GM18907 (cell line): ENCODE measurements at regions not wholly inside any gene's neighbourhood (a gene's known extent, or its start where the extent isn't known, plus 50 kb on each side); places are given as distances from the start of the nearest gene placed in this dataset.
A peak's percentile ranks its signal among the peaks of the same experiment; 100 is the strongest.
"Not testable (repeated sequence)": the region's sequence is repeated elsewhere in the genome, so short reads cannot be mapped to it uniquely, and the experiment has no call there.

Source experiments
- ATAC-seq: cut with Tn5 transposase; IDR thresholded peaks from one replicate; pipeline ENCODE4 v1.9.1; 2021; ENCODE audit warnings: mild to moderate bottlenecking, moderate library complexity; ENCODE audit not compliant: unreplicated experiment

DNA sequence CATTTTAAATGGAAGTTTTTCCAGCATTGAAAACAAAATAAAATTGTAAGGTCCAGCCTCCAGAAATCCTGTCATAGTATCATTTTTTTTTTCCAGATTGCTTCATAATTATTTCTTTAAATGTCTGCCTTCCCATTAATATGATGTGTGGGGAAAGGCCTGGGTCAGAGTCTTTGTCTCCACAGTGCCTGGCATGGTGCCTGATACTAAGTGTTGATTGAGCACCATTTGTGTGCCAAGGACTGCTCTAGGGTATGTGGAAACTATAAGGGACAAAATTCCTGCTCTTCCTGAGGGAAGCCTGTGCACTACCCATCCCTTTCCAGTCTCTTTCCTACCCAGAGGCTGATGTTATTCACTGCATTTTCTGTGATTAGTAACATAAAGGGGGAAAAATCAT lies 53.1 kb upstream of the BEND4 start:
- ATAC-seq: no peak

DNA sequence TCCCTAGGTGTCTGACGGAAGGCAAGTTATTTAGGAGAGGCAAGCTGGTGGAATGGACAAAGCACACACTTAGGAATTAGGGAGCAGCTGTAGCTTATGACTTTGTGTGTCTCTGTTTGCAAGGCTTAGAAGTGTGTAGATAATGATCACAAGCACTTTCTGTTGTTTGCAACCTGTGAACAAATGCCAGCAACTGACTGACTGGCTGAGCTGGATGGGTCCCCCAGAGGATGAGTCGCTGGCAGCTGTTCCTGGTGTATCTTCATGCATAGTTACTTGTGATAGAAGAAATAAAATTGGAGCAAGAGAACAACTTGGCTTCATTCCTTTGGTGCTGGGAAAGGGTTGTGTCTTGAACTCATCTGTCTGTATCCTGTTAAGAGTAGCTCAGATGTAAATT lies 64.2 kb upstream of the BEND4 start:
- ATAC-seq: no peak

DNA sequence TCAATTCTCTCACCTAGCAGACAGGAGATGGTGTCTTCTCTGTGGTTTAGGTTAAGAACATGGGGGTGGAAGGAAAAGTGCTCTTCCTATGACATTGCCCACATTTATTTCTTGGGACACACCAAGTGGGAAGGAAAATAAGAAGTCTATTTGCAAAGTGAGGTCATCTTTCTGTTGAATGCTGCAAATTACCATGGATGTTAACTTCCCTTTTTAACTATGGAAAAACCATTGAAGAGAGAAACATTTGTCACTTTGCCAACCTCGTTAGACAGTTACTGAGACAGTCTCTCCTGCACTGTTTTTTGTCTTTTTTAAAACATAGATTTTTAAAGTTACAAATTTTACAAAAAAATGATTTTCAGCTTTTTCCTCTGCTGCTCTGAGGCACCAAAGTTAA lies 72.8 kb upstream of the BEND4 start:
- no peak for ATAC-seq

DNA sequence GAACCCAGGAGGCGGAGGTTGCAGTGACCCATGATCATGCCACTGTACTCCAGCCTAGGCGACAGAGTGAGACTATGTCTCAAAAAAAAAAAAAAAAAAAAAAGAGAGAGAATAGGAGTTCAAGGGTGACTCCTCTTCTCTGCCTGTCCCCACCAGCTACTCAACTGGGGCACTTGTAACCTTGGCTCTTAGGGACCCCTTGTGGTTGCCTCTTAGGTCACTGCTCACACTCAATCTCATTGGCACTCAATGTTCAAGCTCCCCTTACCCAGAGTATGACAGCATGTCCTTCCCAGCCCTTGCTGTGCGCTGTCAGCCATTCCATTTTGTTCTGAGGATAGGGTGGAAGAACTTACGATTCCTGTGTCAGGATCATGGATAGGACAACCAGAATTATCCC lies 82.4 kb upstream of the BEND4 start:
- no peak for ATAC-seq

DNA sequence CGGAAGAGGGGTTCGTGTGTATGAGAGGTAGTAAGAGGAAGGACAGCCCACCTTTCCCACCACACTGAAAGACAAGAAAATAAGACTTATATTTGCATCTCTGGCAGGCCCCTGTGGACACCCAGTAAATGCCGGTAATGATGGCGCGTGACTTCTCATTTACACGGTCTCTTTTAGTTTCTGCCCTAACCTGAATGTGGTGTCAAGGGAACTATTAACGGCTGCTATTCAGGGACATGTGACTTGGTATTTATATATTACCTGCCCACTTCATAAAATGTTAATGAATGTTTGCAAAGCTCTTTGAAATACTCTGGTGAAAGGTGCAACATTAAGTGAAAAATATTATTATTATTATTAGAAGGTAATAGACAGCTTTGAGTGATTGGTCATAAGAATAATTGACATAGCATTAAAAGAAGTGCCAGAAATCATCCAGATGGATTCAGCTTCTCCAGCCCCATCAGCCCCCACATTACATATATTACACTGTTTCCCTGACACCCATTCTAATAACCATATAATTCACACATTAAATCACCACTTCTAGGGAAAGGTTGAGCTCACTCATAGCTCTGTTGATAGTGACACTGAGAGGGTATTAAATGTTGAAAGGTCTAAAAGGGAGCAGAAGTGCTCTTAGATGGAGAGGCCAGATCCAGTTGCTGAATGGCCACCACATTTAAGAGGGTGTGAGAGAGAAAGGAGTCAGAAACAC lies 83.0 kb upstream of the BEND4 start:
- no peak for ATAC-seq

DNA sequence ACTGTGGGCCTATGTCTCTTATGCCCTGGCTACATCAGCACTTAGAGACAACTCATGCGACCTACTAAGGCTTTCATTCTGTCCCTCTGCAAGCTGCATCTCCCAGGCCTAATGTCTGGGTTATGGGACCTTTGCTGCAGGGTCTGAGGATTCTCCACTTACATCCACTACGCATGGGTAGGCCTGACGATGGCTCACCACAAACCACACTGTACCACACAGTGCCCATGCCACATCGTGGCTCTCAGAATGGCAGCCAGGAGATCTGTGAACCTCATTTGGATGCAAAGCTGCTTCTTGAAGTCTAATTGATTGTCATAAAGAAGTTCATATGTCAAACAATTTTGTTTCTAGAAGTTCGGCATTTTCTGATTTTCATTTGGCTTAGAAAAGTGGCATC lies 84.6 kb upstream of the BEND4 start:
- ATAC-seq: no peak

DNA sequence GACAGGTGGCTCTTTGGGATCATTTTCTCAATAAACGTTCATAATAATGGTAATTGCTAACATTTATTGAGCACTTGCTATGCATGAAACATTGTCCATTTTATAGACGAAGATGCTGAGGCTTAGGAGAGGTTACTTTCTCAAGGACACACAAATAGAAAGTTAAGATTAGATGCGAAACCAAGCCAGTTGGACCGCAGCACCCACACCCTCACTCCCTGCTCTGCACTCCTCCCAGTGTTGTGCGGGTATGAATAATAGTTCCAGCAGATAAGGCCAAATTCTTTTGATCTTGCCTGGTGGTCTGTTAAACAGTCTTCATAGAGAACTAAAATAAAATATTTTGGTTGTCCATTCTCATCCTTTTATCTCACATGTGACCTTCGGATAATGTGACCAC lies 85.0 kb upstream of the BEND4 start:
- ATAC-seq: no peak

DNA sequence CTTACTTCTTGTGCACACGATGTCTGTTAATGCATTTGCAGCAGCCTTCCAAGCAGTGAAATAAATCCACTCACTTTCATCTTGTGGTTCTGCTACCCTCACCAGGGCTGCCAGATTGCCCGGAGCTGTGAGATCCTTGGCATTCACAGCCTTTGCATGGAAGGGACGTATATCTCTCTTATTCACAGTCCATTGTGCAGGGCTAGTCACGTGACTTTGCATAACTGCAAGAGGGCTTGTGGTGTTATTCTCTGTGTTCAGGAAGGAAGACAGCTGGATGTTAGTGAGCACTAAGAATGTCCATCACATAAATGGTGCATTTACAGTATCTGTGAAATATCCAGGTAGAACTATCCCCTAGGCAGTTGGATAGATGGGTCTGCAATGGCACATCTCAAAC lies 96.5 kb upstream of the BEND4 start:
- no peak for ATAC-seq

DNA sequence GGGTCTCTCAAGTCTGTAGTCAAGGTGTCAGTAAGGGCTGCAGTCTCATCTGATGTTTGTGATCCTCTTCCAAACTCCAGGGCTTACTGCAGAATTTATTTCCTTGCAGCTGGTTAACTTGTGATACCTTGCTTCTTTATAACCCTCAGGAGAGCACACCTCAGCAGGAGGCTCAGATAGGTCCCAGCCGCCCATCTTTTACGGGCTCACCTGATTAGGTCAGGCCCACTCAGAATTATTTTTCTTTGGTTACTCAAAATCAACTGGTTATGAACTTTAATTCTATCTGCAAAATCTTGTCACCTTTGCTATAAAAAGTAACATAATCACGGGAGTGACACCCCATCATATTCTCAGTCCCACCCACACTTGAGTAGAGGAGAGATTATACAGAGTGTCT lies 99.9 kb upstream of the BEND4 start:
- ATAC-seq: no peak

DNA sequence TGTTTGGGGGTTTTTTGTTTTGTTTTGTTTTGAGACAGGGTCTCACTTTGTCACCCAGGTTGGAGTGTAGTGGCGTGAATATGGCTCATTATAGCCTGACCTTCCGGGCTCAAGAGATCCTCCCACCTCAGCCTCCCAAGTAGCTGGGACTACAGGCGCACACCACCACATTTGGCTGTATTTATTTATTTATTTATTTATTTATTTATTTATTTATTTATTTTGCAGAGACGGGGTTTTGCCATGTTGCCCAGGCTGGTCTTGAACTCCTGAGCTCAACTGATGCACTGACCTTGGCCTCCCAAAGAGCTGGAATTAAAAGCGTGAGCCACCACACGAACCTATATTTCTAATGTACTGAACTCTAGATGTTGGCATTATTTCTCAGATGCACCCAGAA lies 105.2 kb upstream of the BEND4 start:
- ATAC-seq: not testable (repeated sequence)

DNA sequence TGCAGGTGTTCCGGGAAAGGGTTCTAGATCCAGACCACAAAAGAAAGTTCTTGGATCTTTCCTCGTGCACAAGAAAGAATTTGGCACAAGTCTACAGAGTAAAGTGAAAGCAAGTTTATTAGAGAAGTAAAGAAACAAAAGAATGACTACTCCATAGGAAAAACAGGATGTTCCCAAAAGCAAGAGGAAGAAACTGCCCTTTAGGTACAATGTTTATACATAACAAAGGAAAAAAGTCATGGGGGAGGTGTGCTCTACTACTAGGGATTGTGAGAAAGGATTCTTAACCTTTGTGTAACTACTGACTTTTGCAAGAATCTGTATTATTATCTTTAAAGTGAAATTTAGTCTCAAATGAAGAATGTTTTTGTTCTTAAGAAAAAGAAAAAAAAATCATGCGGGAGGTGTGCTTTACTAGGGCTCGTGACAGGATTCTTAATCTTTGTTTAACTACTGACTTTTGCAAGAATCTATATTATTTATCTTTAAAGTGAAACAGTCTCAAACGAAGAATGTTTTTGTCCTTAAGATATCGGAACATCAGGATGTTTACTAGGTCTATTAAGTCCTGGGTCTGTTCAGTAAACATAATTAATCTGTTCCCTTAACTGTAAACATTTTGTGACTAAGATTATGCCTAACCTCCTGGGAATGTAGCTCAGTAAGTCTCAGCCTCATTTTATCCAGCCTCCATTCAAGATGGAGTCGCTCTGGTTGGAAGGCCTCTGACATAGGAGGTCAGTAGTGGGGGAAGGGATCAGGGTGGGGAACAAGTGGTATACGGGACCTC lies 110.4 kb upstream of the BEND4 start:
- no peak for ATAC-seq

DNA sequence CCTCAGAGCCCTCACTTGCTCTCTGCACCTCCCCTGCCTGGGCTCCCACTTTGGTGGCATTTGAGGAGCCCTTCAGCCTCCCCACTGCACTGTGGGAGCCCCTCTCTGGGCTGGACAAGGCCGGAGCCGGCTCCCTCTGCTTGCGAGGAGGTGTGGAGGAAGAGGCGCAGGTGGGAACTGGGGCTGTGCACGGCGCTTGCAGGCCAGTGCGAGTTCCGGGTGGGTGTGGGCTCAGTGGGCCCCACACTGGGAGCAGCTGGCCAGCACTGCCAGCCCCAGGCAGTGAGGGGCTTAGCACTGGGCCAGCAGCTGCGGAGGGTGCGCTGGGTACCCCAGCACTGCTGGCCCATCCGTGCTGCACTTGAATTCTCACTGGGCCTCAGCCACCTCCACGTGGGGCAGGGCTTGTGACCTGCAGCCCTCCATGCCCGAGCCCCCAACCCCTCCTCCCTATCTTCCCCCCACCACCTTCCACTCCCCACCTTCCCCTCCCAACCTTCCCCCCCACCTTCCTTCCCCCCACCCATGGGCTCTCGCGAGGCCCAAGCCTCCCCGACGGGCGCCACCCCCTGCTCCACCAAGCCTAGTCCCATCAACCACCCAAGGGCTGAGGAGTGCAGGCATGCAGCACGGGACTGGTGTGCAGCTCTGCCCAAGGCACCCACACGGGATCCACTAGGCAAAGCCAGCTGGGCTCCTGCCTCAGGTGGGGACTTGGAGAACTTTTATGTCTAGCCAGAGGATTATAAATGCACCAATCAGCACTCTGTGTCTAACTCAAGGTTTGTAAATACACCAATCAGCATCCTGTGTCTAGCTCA lies 113.5 kb upstream of the BEND4 start:
- ATAC-seq: no peak

DNA sequence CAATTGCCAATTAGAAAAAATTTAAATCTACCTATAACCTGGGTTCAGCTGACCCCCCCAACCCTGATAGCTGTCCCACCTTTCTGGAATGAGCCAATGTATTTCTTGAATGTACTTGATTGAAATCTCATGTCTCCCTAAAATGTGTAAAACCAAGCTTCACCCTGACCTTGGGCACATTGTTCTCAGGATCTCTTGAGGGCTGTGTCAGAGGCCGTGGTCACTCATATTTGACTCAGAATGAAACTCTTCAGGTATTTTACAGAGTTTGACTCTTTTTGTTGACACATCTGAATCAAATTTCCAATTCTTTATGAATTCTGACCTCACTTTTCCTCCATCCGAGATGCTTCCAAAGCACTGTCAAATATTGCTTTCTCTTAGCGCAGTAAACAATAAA lies 115.3 kb upstream of the BEND4 start:
- ATAC-seq: no peak

DNA sequence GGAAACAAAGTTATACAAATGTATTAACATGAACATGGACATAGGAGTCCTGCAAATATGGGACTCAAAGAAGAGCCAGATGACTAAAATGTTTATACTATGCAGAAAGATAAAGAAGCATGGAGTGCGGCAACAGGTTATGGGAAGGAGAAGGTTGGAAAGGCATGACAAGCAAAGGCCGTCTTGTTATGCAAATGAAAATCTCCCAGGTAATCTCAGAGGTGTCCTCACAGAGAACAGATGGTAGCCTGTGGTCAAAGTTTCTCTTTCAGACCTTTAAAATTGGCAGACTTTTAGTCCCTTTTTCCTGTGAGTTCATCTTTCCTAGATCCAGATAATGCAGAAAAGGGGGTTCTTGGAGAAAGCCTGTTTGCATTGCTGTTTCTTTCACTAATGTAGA lies 116.4 kb upstream of the BEND4 start:
- ATAC-seq: no peak

DNA sequence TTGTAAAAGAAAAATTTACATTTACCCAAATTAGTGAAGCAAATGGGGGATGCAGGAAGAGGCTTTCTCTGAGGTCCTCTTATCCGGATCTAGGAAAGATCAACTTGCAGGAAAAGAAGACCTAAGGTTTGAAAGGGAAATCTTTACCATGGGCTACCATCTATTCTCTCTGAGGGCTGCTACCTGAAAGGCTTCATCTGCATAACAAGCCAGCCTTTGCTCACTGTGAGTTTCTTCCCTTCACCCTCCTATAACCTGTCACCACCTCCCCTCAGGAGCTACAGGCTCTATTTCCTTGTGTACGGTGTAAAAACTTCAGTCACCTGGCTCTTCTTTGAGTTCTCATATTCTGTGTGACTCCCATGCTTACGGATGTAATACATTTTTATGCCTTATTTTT lies 118.6 kb upstream of the BEND4 start:
- no peak for ATAC-seq

DNA sequence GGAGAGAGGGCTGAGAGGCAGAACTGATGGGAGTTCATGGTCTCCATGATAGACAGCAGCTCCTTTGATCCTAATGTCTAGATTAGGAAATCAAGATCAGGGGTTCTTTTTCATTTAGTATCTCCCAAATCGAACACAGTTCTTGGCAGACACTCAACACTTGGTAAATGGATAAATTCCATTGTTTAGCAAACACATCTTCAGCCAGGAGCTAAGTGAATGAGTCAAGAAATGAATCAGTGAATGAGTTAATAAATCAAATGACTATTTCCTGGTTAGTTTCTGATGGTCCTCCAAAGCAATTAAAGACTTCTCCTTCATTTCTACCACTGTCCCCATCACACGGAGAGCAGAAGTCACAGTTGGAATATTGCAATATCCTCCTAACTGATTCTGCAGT lies 120.0 kb upstream of the SHISA3 start:
- ATAC-seq: no peak

DNA sequence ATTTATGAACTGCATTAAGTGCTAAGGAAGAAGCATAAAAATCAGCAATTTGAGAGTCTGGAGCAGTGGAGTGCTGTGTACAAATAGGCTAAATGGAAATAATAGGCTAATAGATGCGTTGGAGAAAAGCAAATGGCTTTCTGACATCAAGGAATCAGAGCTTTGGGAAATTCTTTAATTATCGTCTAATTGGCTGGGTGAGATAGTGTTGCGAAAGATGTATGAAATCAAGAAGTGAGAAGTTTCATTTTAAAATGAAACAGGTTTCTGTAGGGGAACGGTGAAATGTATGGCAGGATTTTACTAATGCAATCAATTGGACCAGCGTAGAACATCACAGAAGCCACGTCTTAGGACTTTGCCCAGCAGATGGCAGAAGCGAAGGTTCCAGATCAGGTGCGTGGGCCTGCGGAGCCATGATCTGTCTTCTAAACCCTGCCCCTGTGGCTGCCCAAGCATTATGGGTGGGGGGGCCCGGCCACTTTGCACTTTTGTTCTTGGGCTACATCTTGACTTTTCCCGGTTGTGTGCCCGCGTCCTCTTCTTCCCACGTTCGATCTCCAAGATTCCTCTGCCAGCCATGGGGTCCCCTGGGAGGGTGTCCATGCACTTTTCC lies 118.5 kb upstream of the SHISA3 start:
- ATAC-seq: no peak

DNA sequence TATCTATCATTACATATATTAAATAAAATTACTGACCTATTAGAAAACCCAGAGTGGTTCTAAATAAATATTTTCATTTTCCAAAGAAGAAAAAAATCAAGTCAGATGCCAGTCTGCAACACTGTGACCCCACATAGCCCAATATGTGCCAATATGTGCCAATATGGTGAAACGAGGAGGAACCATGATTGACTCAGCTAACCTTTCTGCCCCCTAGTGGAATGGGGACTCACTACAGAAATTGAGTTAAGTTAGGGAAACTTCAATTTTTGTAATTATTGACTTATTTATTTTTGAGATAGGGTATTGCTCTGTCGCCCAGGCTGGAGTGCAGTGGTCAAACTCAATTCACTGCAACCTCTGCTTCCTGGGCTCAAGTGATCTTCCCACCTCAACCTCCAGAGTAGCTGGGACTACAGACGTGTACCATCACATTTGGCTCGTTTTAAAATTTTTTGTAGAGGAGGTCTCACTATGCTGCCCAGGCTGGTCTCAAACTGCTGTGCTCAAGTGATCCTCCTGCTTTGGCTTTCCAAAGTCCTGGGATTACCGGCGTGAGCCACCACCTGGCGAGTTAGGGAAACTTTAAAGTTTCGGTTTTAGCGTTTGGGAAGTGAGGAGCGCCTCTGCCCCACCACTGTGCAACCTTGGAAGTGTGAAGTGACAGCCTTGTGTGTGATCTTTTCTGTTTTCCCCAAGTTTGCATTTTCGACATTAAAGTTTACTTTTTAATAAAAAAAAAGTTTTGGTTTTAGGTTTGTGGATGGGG lies 116.8 kb upstream of the SHISA3 start:
- no peak for ATAC-seq

DNA sequence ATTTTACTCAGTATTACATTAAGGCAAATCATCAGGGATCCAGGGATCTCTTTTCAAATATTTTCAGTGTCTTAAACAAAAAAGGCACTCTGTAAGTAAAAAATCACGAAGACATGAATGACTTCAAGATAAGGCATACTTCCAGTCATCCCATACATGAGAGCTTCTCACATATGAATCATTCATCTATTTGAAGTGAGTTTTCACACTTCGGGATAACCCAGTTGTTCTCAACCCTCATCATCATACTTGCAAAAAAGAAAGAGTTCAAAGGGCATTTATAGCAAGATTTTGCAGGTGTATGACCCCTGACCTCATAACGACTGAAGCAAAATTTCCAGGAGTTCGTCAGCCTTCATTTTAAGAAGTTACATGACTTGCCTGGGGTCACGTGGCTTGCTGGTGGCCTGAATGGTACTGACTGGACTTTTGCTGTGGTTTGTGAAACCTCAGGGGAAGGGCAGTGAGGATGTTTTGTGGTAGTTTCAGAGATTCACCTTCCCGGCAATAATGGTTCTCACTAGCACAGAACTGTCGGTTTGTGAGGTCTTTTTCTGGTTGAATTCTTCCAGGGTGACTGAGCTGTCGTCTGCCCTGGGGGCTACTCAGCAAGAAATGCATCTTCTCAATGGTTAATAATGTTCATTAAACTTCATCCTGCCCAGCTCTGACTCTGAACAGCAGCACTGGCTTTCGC lies 115.8 kb upstream of the SHISA3 start:
- ATAC-seq: peak; percentile 84
